ENCODE measurements at regions not wholly inside any gene's neighbourhood (a gene's known extent, or its start where the extent isn't known, plus 50 kb on each side); places are given as distances from the start of the nearest gene placed in this dataset.
"Not testable (repeated sequence)": the region's sequence is repeated elsewhere in the genome, so short reads cannot be mapped to it uniquely, and the experiment has no call there.

GRCh38 chr12:76292891-76293290 is 55.3 kb downstream of the BBS10 start:
- DNase-seq: not testable (repeated sequence)

- not testable (repeated sequence) for DNase-seq
These were observed 55.9 kb downstream of the BBS10 start for GRCh38 chr12:76292305-76292704.

GRCh38 chr12:76290963-76291859 is 57.0 kb downstream of the BBS10 start:
- no peak for DNase-seq

GRCh38 chr12:76288218-76288617 is 60.0 kb downstream of the BBS10 start:
- no peak for DNase-seq

- DNase-seq: no peak
These were observed 63.1 kb downstream of the BBS10 start for GRCh38 chr12:76284816-76285750.

GRCh38 chr12:76282744-76283143 is 65.5 kb downstream of the BBS10 start:
- no peak for DNase-seq

GRCh38 chr12:76277480-76277879 is 70.7 kb downstream of the BBS10 start:
- DNase-seq: no peak

GRCh38 chr12:76276499-76277151 is 71.6 kb downstream of the BBS10 start:
- DNase-seq: no peak

GRCh38 chr12:76275511-76276093 is 72.6 kb downstream of the BBS10 start:
- DNase-seq: no peak

GRCh38 chr12:76274420-76275083 is 73.7 kb downstream of the BBS10 start:
- no peak for DNase-seq

- DNase-seq: no peak
These were observed 75.9 kb downstream of the BBS10 start for GRCh38 chr12:76272287-76272686.

GRCh38 chr12:76270657-76271358 is 77.4 kb downstream of the BBS10 start:
- no peak for DNase-seq

- no peak for DNase-seq
These were observed 79.9 kb downstream of the BBS10 start for GRCh38 chr12:76268267-76268666.

GRCh38 chr12:76266797-76267196 is 81.4 kb downstream of the BBS10 start:
- peak; percentile 38 for DNase-seq

- DNase-seq: no peak
These were observed 82.6 kb downstream of the BBS10 start for GRCh38 chr12:76265424-76266180.

- DNase-seq: no peak
These were observed 83.6 kb downstream of the BBS10 start for GRCh38 chr12:76264611-76265012.

GRCh38 chr12:76263696-76264095 is 84.5 kb downstream of the BBS10 start:
- DNase-seq: no peak

- DNase-seq: no peak
These were observed 87.8 kb downstream of the BBS10 start for GRCh38 chr12:76260390-76260748.

GRCh38 chr12:76259660-76260389 is 88.4 kb downstream of the BBS10 start:
- no peak for DNase-seq

GRCh38 chr12:76259106-76259505 is 89.1 kb downstream of the BBS10 start:
- DNase-seq: no peak
